ENCODE measurements at regions not wholly inside any gene's neighbourhood (a gene's known extent, or its start where the extent isn't known, plus 50 kb on each side); places are given as distances from the start of the nearest gene placed in this dataset.

DNA sequence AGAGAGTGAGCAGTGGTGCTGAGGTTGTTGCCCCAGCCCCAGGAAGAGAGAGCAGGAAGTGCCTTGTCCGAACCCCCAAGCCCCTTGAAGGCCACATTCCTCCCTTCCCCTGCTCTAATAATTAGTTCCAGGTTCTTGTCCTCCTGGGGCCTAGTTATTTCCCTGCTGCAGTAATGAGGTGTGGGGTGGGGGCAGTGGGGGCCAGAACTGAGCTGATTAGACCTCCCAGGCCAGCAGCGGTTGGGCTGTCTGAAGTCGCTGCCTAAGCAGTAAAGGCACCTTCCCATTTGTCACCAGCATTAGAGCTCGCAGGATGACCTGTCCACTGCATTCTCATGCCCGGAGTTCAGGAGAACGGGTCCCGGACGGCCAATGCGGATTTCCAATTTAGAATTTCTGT is 186.5 kb upstream of the CSF3R start:
- TF ChIP-seq, protein P1, sequence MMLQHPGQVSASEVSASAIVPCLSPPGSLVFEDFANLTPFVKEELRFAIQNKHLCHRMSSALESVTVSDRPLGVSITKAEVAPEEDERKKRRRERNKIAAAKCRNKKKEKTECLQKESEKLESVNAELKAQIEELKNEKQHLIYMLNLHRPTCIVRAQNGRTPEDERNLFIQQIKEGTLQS (IDR thresholded peaks at IDR 0.05), result no peak
- no peak for TF ChIP-seq CTCF (IDR thresholded peaks at IDR 0.05; ENCODE audit: low read depth, low read length, missing input control)
- no peak for TF ChIP-seq MAX (IDR thresholded peaks at IDR 0.05)
- TF ChIP-seq ZBTB33 (IDR thresholded peaks at IDR 0.05), result no peak
- TF ChIP-seq RAD21 (IDR thresholded peaks at IDR 0.05), result no peak
- no peak for TF ChIP-seq REST (IDR thresholded peaks at IDR 0.05)
- TF ChIP-seq HNF4G (IDR thresholded peaks at IDR 0.05), result no peak
- no peak for TF ChIP-seq YY1 (IDR thresholded peaks at IDR 0.05)
- no peak for TF ChIP-seq TAF1 (conservative IDR thresholded peaks at IDR 0.05)
- no peak for TF ChIP-seq SP1 (IDR thresholded peaks at IDR 0.05)
- TF ChIP-seq JUND (IDR thresholded peaks at IDR 0.05), result no peak
- TF ChIP-seq EGR1 (IDR thresholded peaks at IDR 0.05; ENCODE audit: low read depth in 2 of 2), result no peak
- TF ChIP-seq GABPA (IDR thresholded peaks at IDR 0.05 in 1 of 2, conservative IDR thresholded peaks at IDR 0.05 in 1 of 2), result no peak

All from liver (tissue), 3 donors.